ENCODE measurements at regions not wholly inside any gene's neighbourhood (a gene's known extent, or its start where the extent isn't known, plus 50 kb on each side); places are given as distances from the start of the nearest gene placed in this dataset.

- Histone ChIP-seq H3K36me3 (ENCODE audit: control insufficient read depth, insufficient read depth, low read length) (no peaks in the 10 kb centered on the region), H3K4me3 (ENCODE audit: low read depth, low read length) (no peak overlapping the region), H3K27me3 (ENCODE audit: control insufficient read depth, insufficient read depth, low read length) (no peaks in the 10 kb centered on the region)
- CTCF ChIA-PET: interaction anchor here (0.6 to 0.8 kb wide), 2 partner anchors 61 to 673 kb away, joined by 4 read pairs; no protein-coding TSS in a partner anchor
- DNase-seq (ENCODE audit: low read depth): no peak
- POLR2A ChIA-PET: no interaction called here
- no peak for TF ChIP-seq CTCF (IDR thresholded peaks at IDR 0.05; ENCODE audit: insufficient read depth, low read depth, low read length)
These were observed 524.6 kb upstream of the NOX3 start for GRCh38 chr6:155980014-155980767.

GRCh38 chr6:155975506-155975905 lies 519.9 kb upstream of the NOX3 start:
- Histone ChIP-seq H3K27me3 (ENCODE audit: control insufficient read depth, insufficient read depth, low read length) (no peaks in the 10 kb centered on the region), H3K4me3 (ENCODE audit: low read depth, low read length) (no peak overlapping the region), H3K36me3 (ENCODE audit: control insufficient read depth, insufficient read depth, low read length) (no peaks in the 10 kb centered on the region)
- CTCF ChIA-PET: no interaction called here
- POLR2A ChIA-PET: no interaction called here
- TF ChIP-seq CTCF (IDR thresholded peaks at IDR 0.05; ENCODE audit: insufficient read depth, low read depth, low read length): no peak
- no peak for DNase-seq (ENCODE audit: low read depth)

GRCh38 chr6:155974811-155975323 lies 519.2 kb upstream of the NOX3 start:
- TF ChIP-seq CTCF (IDR thresholded peaks at IDR 0.05; ENCODE audit: insufficient read depth, low read depth, low read length): no peak
- Histone ChIP-seq H3K36me3 (ENCODE audit: control insufficient read depth, insufficient read depth, low read length) (no peaks in the 10 kb centered on the region), H3K4me3 (ENCODE audit: low read depth, low read length) (no peak overlapping the region), H3K27me3 (ENCODE audit: control insufficient read depth, insufficient read depth, low read length) (no peaks in the 10 kb centered on the region)
- no peak for DNase-seq (ENCODE audit: low read depth)
- ChIA-PET POLR2A (no interaction called here), CTCF (no interaction called here)

DNA sequence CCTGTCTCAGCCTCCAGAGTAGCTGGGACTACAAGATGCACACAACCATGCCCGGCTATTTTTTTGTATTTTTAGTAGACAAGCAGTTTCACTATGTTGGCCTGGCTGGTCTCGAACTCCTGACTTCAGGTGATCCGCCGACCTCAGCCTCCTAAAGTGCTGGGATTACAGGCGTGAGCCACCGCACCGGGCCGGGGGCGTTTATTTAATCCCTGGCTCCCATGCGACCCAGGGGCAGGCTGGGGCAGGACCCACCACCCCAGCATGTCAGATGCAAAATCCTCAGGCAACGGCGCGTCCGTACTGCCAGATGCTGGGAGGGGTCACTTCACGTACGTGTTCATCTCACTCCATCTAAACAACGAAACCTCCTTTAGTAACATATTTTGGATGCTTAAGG lies 518.7 kb upstream of the NOX3 start:
- ChIA-PET POLR2A (no interaction called here), CTCF (no interaction called here)
- Histone ChIP-seq H3K4me3 (ENCODE audit: low read depth, low read length) (no peak overlapping the region), H3K36me3 (ENCODE audit: control insufficient read depth, insufficient read depth, low read length) (no peaks in the 10 kb centered on the region), H3K27me3 (ENCODE audit: control insufficient read depth, insufficient read depth, low read length) (no peaks in the 10 kb centered on the region)
- TF ChIP-seq CTCF (IDR thresholded peaks at IDR 0.05; ENCODE audit: insufficient read depth, low read depth, low read length): no peak
- DNase-seq (ENCODE audit: low read depth): no peak

GRCh38 chr6:155970876-155971708 lies 515.5 kb upstream of the NOX3 start:
- CTCF ChIA-PET: interaction anchor here (0.6 kb wide), 1 partner anchor 248 kb away, joined by 6 read pairs; no protein-coding TSS in a partner anchor
- no peak for DNase-seq (ENCODE audit: low read depth)
- Histone ChIP-seq H3K36me3 (ENCODE audit: control insufficient read depth, insufficient read depth, low read length) (no peaks in the 10 kb centered on the region), H3K4me3 (ENCODE audit: low read depth, low read length) (no peak overlapping the region), H3K27me3 (ENCODE audit: control insufficient read depth, insufficient read depth, low read length) (no peaks in the 10 kb centered on the region)
- POLR2A ChIA-PET: no interaction called here
- TF ChIP-seq CTCF (IDR thresholded peaks at IDR 0.05; ENCODE audit: insufficient read depth, low read depth, low read length): no peak
